Left lung (tissue), 4 donors: ENCODE measurements at regions not wholly inside any gene's neighbourhood (a gene's known extent, or its start where the extent isn't known, plus 50 kb on each side); places are given as distances from the start of the nearest gene placed in this dataset.
"Not testable (repeated sequence)": the region's sequence is repeated elsewhere in the genome, so short reads cannot be mapped to it uniquely, and the experiment has no call there.

Experiments
- ATAC-seq: fragments of 200-7000 bp; cut with Tn5 transposase; one replicate; pipeline ENCODE4 v1.9.1; 2020; ENCODE audit warnings: moderate library complexity
- DNase-seq, 4 donors: peaks; one replicate each; pipeline ENCODE4 v3.0.0-alpha.2; 2013 to 2020
- H3K27ac ChIP-seq, 2 donors: fragments of 200-600 bp; sonication (generic) in 1 of 2; one replicate each; pipeline versions ENCODE4 v1.5.0 to v1.8.0; 2020 to 2021
- H3K27me3 ChIP-seq, 2 donors: fragments of 200-600 bp; sonication (generic) in 1 of 2; one replicate each; pipeline versions ENCODE4 v1.5.0 to v1.8.0; 2020 to 2021
- H3K36me3 ChIP-seq, 2 donors: fragments of 200-600 bp; sonication (generic) in 1 of 2; one replicate each; pipeline versions ENCODE4 v1.5.0 to v1.8.0; 2020 to 2021
- H3K4me1 ChIP-seq, 2 donors: fragments of 200-600 bp; one replicate each; pipeline ENCODE4 v1.8.0; 2021
- H3K4me3 ChIP-seq, 2 donors: fragments of 200-600 bp; sonication (generic) in 1 of 2; one replicate each; pipeline versions ENCODE4 v1.5.0 to v1.8.0; 2020 to 2021; ENCODE audit warnings: mild to moderate bottlenecking in 1 of 2
- H3K9me3 ChIP-seq, 2 donors: fragments of 200-600 bp; sonication (generic) in 1 of 2; one replicate each; pipeline versions ENCODE4 v1.5.0 to v1.8.0; 2020 to 2021
- CTCF ChIP-seq, 2 donors: fragments of 200-600 bp; sonication (generic) in 1 of 2; IDR thresholded peaks; one replicate each; pipeline versions ENCODE4 v1.5.0 to v1.8.0; 2021; ENCODE audit warnings: antibody characterized with exemption in 2 of 2
- intact Hi-C, 2 donors: fragments of 100-400 bp; cut with DNase I; formaldehyde crosslinking; loops; one replicate each; pipeline versions ENCODE4 v1.11.2 to v1.14.2; 2022
- donor health status: DM: no; HTN: yes; CAD: no.
- donor health status: DM: no; HTN: no; CAD: no.

DNA sequence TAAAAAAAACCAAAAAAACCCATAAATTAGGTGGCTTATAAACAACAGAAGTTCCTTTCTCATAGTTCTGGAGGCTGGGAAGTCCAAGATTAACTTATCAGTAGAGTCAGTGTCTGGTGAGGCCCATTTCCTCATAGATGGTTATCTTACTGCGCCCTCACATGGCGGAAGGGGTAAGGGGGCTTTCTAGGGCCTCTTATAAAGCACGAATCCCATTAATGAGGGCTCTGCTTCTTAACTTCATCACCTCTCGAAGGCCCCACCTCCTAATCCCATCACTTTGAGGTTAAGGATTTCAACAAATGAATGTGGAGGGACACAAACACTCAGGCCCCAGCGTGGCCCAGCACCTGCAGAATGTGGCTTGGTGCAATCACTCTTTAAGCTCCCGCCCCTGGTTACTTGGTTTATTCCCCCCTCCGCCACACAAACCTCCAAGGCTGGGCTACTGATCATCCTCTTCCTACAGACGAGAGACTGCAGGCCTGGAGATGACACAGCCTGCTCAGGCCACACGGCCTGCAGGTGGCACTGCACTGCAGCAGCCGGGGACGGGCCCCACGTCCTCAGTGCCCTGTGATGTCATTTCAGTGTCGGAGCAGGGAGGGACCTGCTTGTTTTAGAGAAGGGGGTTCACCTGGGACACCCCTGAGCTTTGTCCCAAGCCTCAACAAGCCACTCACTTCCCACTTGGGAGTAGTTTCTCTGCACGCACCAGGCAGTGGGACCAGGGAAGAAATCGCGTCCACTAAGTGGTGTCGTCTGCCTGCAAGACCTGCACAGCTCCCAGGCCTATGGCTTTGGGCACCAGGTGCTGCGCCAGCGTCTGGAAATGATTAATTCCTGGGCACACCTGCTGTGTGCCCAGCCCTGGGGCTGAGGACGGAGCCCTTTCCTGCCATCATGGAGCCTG lies 178.5 kb downstream of the NPIPB11 start:
- H3K9me3 ChIP-seq, H3K27ac ChIP-seq, H3K36me3 ChIP-seq, intact Hi-C loops, H3K4me3 ChIP-seq, H3K27me3 ChIP-seq, H3K4me1 ChIP-seq: not testable (repeated sequence)
- peak in 2 of 4 donors; percentile 60 to 86 for DNase-seq
- peak; percentile 91 for ATAC-seq
- peak in 1 of 2 donors; percentile 42 for TF ChIP-seq CTCF (IDR thresholded peaks at IDR 0.05)

- DNase-seq (no peak), ATAC-seq (no peak)
- no peak overlapping the region for H3K4me3 ChIP-seq
- peaks cover 0 to 8% of the 10 kb centered on the region in 2 donors for H3K4me1 ChIP-seq
- intact Hi-C loops, result no loop called here
- H3K27ac ChIP-seq, result no peak overlapping the region
- H3K27me3 ChIP-seq, result no peaks in the 10 kb centered on the region
- no peaks in the 10 kb centered on the region for H3K9me3 ChIP-seq
- no peak for TF ChIP-seq CTCF (IDR thresholded peaks at IDR 0.05)
- H3K36me3 ChIP-seq, result no peaks in the 10 kb centered on the region
These were observed 179.7 kb downstream of the NPIPB11 start for GRCh38 chr16:29226782-29227181.

GRCh38 chr16:29224675-29225074 lies 181.8 kb downstream of the NPIPB11 start:
- H3K4me3 ChIP-seq, H3K36me3 ChIP-seq, DNase-seq, H3K27me3 ChIP-seq, H3K9me3 ChIP-seq, intact Hi-C loops, H3K4me1 ChIP-seq, H3K27ac ChIP-seq: not testable (repeated sequence)
- ATAC-seq, result peak; percentile 17

DNA sequence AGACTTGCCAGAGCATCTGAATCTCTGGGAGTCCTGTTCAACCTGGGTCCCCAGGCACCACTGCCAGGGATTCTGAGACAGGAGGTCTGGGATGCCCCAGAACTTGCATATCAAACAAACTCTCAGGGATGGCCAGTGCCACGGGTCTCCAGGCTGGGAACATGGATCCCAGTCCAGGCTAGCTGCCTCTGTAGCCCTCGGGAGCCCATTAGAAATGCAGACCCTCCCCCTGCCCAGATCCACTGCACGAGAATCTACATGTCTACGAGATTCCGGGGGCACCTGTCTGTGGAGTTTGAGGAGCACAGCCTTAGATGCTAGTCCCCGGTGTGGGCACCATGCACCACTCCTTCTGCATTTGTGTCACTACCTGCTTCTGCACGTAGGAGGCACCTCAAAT lies 183.9 kb downstream of the NPIPB11 start:
- H3K36me3 ChIP-seq, H3K9me3 ChIP-seq, H3K4me1 ChIP-seq, H3K4me3 ChIP-seq, ATAC-seq, DNase-seq, H3K27me3 ChIP-seq, H3K27ac ChIP-seq, intact Hi-C loops: not testable (repeated sequence)

DNA sequence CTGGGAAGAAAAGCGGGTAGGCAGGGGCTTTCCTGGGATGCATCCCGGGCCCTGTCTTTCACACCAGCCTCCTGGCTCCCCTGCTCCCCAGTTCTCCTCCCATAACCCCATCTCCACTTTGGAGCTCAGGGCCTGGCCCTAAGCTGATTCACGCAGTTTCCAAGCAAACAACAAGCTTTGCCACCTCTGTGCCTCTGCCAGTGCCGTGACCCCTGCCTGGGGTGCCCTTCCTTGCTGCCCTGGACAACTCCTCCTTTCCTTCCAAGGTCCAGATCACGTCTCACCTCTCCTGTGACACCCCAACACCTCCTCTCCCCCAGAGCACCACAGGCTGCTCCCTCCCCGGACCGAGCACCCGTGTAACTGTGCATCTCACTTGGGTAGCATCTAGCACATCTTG lies 184.5 kb downstream of the NPIPB11 start:
- H3K27ac ChIP-seq, H3K4me3 ChIP-seq, intact Hi-C loops, H3K36me3 ChIP-seq, H3K27me3 ChIP-seq, H3K4me1 ChIP-seq, ATAC-seq, DNase-seq, H3K9me3 ChIP-seq: not testable (repeated sequence)

- H3K9me3 ChIP-seq, H3K27me3 ChIP-seq, H3K4me1 ChIP-seq, ATAC-seq, H3K36me3 ChIP-seq, intact Hi-C loops, H3K4me3 ChIP-seq, H3K27ac ChIP-seq: not testable (repeated sequence)
- peak in 2 of 4 donors; percentile 41 to 52 for DNase-seq
These were observed 185.1 kb downstream of the NPIPB11 start for GRCh38 chr16:29221281-29221955.

GRCh38 chr16:29220647-29221191 lies 185.8 kb downstream of the NPIPB11 start:
- ATAC-seq, result peak; percentile 45
- H3K4me3 ChIP-seq, intact Hi-C loops, H3K27me3 ChIP-seq, H3K4me1 ChIP-seq, H3K9me3 ChIP-seq, H3K36me3 ChIP-seq: not testable (repeated sequence)
- peak in 2 of 4 donors; percentile 36 to 40 for DNase-seq
- H3K27ac ChIP-seq, result peak overlapping the region in 1 of 2 donors; percentile 19

DNA sequence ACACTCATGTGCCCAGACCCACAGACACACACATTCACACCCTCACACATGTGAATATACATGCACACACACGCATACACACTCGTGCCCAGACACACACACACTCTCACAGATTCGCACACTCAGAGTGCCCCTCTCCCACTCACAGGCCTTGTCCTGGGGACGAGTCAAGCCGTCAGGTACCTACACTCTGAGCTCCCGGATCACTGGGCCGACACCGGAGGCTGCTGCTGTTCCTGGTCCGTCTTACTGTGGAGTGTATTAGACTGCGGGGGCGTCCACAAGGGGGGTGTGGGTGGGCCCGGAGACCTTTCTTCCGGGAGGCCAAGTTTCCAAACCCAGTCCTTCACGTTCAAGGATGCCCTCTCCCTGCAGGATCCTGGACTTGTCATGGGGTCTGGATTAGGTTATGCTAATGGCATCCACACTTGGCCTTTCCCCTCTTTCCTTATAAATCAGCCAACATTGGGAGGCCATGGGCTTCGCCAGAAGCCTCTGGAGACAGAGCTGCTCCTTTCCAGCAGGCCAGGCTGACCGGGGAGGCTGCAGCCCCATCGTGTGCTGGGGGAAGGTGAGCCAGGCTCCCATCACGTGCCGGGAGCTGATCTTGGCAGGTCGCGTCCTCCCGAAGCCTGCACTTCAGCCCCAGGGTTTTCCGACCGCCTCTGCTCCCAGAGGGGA lies 186.4 kb downstream of the NPIPB11 start:
- peak overlapping the region in 1 of 2 donors; percentile 19 for H3K27ac ChIP-seq
- H3K4me1 ChIP-seq, ATAC-seq, H3K4me3 ChIP-seq, H3K27me3 ChIP-seq, DNase-seq, H3K36me3 ChIP-seq, H3K9me3 ChIP-seq, intact Hi-C loops: not testable (repeated sequence)

GRCh38 chr16:29219562-29219961 lies 186.9 kb downstream of the NPIPB11 start:
- H3K27me3 ChIP-seq, H3K4me3 ChIP-seq, H3K27ac ChIP-seq, H3K9me3 ChIP-seq, DNase-seq, ATAC-seq, intact Hi-C loops, H3K4me1 ChIP-seq, H3K36me3 ChIP-seq: not testable (repeated sequence)

- H3K27ac ChIP-seq, H3K27me3 ChIP-seq, H3K36me3 ChIP-seq, H3K4me1 ChIP-seq, H3K4me3 ChIP-seq, H3K9me3 ChIP-seq, DNase-seq, ATAC-seq, intact Hi-C loops: not testable (repeated sequence)
These were observed 187.9 kb downstream of the NPIPB11 start for GRCh38 chr16:29218649-29219048.
